Tibial nerve (tissue), 3 donors: ENCODE measurements at regions not wholly inside any gene's neighbourhood (a gene's known extent, or its start where the extent isn't known, plus 50 kb on each side); places are given as distances from the start of the nearest gene placed in this dataset.

Experiments used
- POLR2A ChIP-seq, 2 donors: fragments of 450-650 bp; IDR thresholded peaks; one replicate each; pipeline ENCODE4 v1.6.1; 2017; ENCODE audit warnings: antibody characterized with exemption in 2 of 2, mild to moderate bottlenecking in 2 of 2, moderate library complexity in 2 of 2
- TF ChIP-seq, protein P1 (sequence below), 5 experiments: fragments of 200-600 bp in 3 of 5; fragments of 450-650 bp in 2 of 5; sonication (generic) in 3 of 5; IDR thresholded peaks; one replicate each; pipeline ENCODE4 v1.5.1; 2016 to 2019; ENCODE audit warnings: antibody characterized with exemption in 5 of 5, mild to moderate bottlenecking in 3 of 5, moderate library complexity in 2 of 5

DNA sequence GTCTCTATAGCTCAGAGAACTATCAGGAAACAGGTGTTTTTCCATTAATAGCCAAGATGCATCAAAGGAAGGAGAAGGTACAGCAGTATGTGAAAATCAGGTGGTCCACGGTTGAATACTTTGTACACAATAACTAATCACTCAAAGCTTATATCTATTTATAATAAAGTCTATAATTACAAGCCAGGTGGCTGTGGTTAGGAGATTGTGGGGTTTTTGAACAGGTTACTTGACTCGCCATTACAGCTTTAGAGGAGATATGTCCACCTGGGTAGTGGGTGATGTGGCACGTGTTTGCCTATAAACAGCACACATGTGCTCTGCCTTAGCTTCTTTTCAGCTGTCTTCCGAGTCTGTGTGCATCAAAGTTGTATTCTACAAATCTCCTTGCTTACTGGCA, 892.2 kb upstream of the ZEB2 start:
- TF ChIP-seq, protein P1, sequence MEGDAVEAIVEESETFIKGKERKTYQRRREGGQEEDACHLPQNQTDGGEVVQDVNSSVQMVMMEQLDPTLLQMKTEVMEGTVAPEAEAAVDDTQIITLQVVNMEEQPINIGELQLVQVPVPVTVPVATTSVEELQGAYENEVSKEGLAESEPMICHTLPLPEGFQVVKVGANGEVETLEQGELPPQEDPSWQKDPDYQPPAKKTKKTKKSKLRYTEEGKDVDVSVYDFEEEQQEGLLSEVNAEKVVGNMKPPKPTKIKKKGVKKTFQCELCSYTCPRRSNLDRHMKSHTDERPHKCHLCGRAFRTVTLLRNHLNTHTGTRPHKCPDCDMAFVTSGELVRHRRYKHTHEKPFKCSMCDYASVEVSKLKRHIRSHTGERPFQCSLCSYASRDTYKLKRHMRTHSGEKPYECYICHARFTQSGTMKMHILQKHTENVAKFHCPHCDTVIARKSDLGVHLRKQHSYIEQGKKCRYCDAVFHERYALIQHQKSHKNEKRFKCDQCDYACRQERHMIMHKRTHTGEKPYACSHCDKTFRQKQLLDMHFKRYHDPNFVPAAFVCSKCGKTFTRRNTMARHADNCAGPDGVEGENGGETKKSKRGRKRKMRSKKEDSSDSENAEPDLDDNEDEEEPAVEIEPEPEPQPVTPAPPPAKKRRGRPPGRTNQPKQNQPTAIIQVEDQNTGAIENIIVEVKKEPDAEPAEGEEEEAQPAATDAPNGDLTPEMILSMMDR (IDR thresholded peaks at IDR 0.05): no peak
- TF ChIP-seq POLR2A (IDR thresholded peaks at IDR 0.05): no peak
